HG02588 (cell line): ENCODE measurements at regions not wholly inside any gene's neighbourhood (a gene's known extent, or its start where the extent isn't known, plus 50 kb on each side); places are given as distances from the start of the nearest gene placed in this dataset.

Experiments used
- ATAC-seq: cut with Tn5 transposase; IDR thresholded peaks from one replicate; pipeline ENCODE4 v1.9.1; 2021; ENCODE audit warnings: mild to moderate bottlenecking, moderate library complexity; ENCODE audit not compliant: unreplicated experiment

GRCh38 chr16:79748629-79749028, 148.1 kb upstream of the MAF start:
- ATAC-seq: no peak

GRCh38 chr16:79747688-79748087, 147.2 kb upstream of the MAF start:
- ATAC-seq: no peak

- no peak for ATAC-seq
Observed at GRCh38 chr16:79740252-79740651, 139.7 kb upstream of the MAF start.

- ATAC-seq: no peak
Observed at GRCh38 chr16:79735271-79735670, 134.7 kb upstream of the MAF start.

GRCh38 chr16:79734721-79735120, 134.2 kb upstream of the MAF start:
- no peak for ATAC-seq

DNA sequence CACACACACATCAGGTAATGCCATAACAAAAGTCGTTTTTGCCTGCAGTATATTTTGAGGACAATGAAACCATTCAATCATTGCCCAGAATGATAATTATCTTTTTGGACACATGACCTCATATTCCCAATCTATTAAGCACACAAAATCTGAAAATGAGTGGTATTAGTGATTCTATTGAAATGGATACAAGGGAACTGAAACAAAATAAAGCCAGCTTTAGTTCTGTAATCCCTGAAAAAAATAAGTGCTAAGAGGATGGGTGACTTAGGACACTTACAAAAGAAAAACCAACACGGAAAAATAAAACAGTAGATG, 128.3 kb upstream of the MAF start:
- no peak for ATAC-seq

- no peak for ATAC-seq
Observed at GRCh38 chr16:79728048-79728922, 127.7 kb upstream of the MAF start.

DNA sequence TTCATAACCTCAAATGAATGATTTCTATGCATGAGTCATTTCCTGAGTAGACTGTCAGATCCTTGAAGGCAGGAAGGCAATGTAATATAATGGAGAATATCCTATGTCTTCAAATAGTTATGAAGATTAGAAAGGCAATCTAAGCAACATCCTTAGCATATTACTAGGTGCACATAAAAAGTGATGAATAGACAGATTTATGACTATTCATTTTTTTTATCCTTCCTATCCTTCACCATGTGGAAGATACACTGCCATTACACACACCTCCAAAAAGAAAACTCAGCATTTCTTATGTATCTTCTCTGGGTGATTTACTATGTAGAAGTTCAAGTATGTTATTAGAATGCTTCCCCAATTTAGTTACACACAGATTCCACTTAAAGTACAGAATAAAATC, 126.4 kb upstream of the MAF start:
- ATAC-seq: no peak

DNA sequence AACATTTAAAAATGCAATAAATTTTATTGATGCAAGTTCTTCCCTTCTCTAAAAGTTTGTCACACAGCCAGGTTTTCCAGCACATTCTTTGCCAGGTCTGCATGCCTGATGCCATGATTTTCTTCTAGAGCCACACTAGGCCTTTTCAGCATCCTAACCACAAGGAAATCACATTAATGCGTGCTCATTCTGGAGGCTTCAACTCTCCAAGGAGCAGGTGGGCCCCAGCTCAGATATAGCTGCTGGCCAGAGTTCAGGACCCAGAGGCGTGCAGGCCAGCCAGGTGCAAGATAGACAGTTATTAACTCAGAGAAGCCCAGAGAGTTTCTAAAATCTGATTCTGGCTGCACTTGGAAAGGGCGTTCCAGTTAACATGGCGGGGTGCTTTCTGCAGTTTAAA, 124.5 kb upstream of the MAF start:
- ATAC-seq: no peak

- no peak for ATAC-seq
Observed at GRCh38 chr16:79723583-79724168, 123.1 kb upstream of the MAF start.

- no peak for ATAC-seq
Observed at GRCh38 chr16:79721270-79721669, 120.7 kb upstream of the MAF start.

DNA sequence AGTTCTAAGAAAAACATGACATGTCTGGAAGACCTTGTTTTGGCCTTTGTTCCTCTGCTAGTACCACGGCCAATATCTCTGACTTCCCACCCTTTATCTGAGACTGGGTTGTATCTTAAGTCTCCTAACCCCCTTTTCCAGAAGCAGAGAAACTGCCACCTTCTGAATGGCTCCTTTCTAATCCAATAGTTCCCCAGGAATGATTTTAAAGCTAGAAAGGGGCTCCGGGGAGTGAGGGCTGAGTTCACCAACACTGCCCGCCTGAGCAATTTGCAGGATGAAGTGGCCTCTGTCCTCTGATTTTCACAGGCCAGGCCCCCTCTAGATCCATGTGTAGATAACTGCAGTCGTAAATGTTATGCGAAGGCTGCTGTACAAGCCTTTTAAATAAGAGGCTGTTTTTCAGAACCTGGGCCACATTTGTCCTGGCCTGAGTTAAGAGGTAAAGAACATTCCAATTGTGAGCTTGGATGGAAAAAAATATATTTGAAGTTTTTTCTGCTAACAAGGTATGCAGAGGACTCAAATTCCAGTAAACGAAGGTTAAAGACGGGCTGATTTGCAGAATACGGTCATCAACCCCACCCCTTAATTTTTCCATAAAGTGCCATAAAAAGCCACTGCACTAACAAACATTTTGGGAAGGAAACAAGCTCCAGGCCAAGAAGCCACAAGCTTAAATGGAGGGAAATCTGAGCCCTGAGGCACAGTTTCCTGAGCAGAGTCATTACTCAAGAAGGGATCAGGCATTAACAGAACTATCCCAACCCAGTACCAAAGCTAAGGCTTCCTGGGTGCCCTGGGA, 117.0 kb upstream of the MAF start:
- no peak for ATAC-seq

GRCh38 chr16:79716645-79717332, 116.3 kb upstream of the MAF start:
- ATAC-seq: no peak

GRCh38 chr16:79715061-79715460, 114.5 kb upstream of the MAF start:
- no peak for ATAC-seq

DNA sequence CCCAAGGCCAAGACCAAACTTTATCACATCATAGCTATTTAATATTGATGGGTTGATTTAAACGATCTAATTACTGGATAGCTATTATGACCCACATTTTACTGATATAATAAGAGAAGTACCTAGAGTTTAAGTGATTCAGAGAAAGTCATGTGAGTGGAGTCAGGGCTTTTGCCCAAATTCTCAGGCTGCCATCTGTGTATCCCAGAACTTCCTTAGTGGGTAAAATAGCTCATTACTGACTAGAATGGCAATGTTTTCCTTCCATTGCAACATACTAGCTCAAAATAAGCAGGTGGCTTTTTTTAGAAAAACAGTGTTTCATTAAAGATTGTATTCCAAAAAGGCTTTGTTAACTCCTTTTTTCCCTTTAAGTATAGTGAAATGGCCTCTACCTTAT, 113.9 kb upstream of the MAF start:
- ATAC-seq: no peak

- no peak for ATAC-seq
Observed at GRCh38 chr16:79713609-79714309, 113.2 kb upstream of the MAF start.

DNA sequence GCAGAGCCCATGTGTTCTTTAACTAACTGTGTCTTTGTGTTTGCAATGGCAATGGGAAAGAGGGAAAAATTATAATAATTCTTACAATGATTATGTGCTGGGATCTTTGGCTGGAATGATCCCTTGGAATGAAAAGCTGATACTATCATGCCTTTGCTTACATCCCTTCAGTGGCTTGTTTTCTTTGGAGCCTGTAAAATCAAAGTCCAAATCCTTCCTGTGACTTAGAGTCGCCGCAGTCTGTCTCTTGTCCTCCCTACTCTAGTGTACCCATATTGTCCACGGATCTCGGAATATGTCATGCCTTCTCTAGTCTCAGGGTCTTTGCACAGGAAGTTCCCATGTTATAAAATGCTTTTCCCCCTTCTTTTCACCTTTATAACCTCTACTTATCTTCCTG, 111.7 kb upstream of the MAF start:
- ATAC-seq: no peak

GRCh38 chr16:79707876-79708275, 107.3 kb upstream of the MAF start:
- no peak for ATAC-seq

GRCh38 chr16:79703066-79703465, 102.5 kb upstream of the MAF start:
- no peak for ATAC-seq

DNA sequence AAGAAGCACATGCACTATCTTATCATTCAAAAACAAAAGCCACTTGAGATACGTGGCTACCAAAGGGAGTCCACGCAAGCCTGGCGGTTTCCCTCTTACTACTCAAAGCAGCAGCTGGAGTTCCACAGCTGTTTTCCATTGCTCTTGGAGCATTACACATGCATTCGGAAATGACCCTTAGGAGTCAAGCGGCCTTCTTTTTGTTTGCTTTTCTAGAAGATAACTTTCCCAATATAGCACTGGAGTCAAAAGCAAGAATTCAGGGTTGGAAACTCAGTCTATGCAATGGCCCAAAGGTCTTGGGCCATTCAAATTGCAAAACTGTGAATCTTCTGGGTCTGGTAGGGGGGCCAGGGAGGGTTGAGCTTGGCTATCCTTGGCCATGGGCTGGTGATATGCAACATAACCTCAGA, 97.8 kb upstream of the MAF start:
- ATAC-seq: no peak
